ENCODE measurements at regions not wholly inside any gene's neighbourhood (a gene's known extent, or its start where the extent isn't known, plus 50 kb on each side); places are given as distances from the start of the nearest gene placed in this dataset.

DNA sequence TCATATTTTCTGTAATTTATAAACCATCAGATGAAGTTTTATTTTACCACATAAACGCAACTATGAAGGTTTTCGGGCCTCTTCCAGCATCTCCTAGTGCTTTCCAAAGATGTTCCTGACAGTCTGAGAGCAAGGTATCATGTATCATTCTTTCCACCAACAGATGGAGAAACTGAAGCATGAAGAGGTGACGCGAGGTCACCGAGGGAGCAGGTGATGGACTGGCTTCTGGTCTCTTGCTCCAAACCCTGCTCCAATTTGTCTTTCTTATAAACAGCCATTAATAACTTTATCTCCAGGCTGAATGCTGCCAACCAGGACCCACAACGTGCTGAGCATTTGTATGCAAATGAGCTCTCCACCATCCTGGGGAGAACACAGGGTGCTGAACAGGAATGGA is 86.3 kb upstream of the MAML3 start:
- H3K4me1 Mint-ChIP-seq (ENCODE audit: low read depth): peaks cover 19% of the 10 kb centered on the region
- peaks cover 4% of the 10 kb centered on the region for H3K27me3 Mint-ChIP-seq
- no peak overlapping the region for H3K27ac Mint-ChIP-seq
- DNase-seq: no peak
- ChIA-PET CTCF (interaction anchor here (2.1 kb wide), 1 partner anchor 13 kb away, joined by 5 read pairs; no protein-coding TSS in a partner anchor), POLR2A (no interaction called here)
- no peaks in the 10 kb centered on the region for H3K9me3 Mint-ChIP-seq
- no peak overlapping the region for H3K4me3 Mint-ChIP-seq
- no peaks in the 10 kb centered on the region for H3K36me3 Mint-ChIP-seq
- intact Hi-C loops (cut with micrococcal nuclease): no loop called here

DNA sequence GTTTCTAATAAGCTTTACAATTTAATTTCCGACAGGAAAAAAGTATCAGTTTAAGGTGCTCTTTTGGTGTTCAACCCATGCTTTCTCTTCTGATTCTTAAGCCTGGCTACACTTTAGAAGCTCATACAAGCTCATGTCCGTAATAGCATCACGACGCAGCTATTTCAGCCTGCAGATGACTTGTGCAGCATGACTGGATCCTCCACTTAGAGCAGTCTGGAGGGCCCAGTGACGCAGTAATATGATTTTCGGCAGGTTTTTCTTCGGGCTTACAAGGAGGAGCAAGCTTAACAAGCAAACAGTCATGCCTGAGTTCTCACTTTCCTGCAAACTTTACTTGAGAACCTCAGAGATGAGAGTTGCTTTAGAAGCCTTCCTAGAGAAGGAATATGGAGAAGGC is 85.3 kb upstream of the MAML3 start:
- CTCF ChIA-PET: interaction anchor here (1.3 kb wide), 1 partner anchor 14 kb away, joined by 4 read pairs; no protein-coding TSS in a partner anchor
- intact Hi-C loops (cut with micrococcal nuclease): no loop called here
- no peak overlapping the region for H3K27ac Mint-ChIP-seq
- POLR2A ChIA-PET: no interaction called here
- no peaks in the 10 kb centered on the region for H3K36me3 Mint-ChIP-seq
- peaks cover 4% of the 10 kb centered on the region for H3K27me3 Mint-ChIP-seq
- no peak for DNase-seq
- no peaks in the 10 kb centered on the region for H3K9me3 Mint-ChIP-seq
- peaks cover 25% of the 10 kb centered on the region for H3K4me1 Mint-ChIP-seq (ENCODE audit: low read depth)
- H3K4me3 Mint-ChIP-seq: no peak overlapping the region

DNA sequence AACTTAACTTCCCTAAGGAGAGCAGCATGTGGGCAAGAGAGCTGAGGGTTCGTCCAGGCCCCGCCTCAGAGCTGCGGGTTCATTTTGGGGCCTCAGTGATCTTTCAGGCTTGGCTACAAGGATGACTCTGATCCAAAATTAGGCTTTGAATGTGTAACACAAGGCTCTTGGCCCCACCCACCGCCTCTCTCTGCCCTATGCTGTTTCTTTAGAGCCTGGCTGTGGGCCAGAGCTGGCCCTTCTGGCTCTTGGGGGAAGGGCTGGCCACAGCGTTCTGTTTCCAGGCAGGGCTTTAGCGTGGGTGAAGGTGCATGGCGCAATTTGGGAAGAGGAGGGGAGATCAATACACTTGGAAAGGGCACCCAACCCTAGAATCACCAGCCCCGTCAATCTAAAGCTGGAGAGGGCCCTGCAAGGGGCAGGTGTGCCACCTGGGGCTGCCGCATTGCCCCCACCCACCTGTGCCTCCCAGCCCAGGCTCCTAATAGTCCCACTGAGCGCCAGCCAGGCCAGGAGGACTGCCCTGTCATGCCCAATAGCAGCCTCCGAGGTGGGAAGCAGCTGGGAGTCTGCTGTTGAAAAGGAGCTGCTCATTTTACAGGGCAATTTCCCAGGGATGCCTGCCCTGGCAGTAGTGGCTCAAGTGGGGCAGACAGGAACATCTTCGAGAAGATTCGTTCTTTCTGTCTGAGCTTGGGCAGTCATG is 84.5 kb upstream of the MAML3 start:
- Mint-ChIP-seq H3K27ac (no peak overlapping the region), H3K4me3 (no peak overlapping the region), H3K4me1 (ENCODE audit: low read depth) (peaks cover 26% of the 10 kb centered on the region)

DNA sequence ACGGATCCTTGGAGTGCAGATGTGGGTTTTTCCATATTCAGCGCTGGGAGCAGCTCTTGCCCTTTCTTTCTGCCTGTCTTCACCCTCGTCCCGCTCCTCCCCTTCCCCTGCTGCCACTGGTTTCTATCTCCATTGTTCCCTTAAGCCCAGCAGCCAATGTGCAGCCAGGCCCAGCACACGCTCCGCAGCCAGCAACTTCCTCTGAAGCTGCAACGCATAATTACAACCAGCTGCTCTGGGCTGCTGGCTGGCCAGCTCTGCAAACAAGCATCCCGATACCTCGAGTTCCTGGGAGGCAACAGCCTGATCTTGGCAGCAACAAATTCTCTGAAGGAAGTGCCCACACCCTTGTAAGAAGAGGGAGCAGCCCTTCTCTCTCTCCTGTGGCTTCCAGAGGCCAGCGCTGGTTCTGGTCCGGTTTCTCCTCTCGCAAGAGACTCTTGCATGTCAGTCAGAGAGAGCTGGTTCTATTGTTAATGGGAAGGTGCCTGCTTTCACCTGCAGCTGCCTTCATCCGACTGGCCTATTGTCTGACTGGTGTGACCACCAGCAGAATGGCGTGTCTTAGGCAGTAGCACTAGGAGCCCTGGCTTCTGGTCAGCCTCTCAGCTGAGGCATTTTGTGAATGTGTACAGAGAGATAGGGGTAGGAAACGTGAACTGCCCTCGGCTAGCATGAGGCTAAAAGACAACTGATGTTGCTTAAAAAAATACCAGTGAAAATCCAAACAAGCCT is 83.8 kb upstream of the MAML3 start:
- no peak overlapping the region for H3K4me3 Mint-ChIP-seq
- peaks cover 19% of the 10 kb centered on the region for H3K4me1 Mint-ChIP-seq (ENCODE audit: low read depth)
- DNase-seq: no peak
- POLR2A ChIA-PET: interaction anchor here (0.7 kb wide), 1 partner anchor 168 kb away, joined by 3 read pairs; no protein-coding TSS in a partner anchor
- no peaks in the 10 kb centered on the region for H3K36me3 Mint-ChIP-seq
- H3K27ac Mint-ChIP-seq: no peak overlapping the region
- intact Hi-C loops (cut with micrococcal nuclease): no loop called here
- H3K27me3 Mint-ChIP-seq: peaks cover 4% of the 10 kb centered on the region
- no peaks in the 10 kb centered on the region for H3K9me3 Mint-ChIP-seq
- CTCF ChIA-PET: no interaction called here

More for the DNA sequence above, 84.5 kb upstream of the MAML3 start:
- no peaks in the 10 kb centered on the region for H3K9me3 Mint-ChIP-seq
- ChIA-PET POLR2A (interaction anchor here (0.7 kb wide), 1 partner anchor 168 kb away, joined by 3 read pairs; no protein-coding TSS in a partner anchor), CTCF (interaction anchor here (1.3 kb wide), 1 partner anchor 15 kb away, joined by 4 read pairs; no protein-coding TSS in a partner anchor)
- intact Hi-C loops (cut with micrococcal nuclease): no loop called here
- peaks cover 4% of the 10 kb centered on the region for H3K27me3 Mint-ChIP-seq
- H3K36me3 Mint-ChIP-seq: no peaks in the 10 kb centered on the region
- DNase-seq: no peak

DNA sequence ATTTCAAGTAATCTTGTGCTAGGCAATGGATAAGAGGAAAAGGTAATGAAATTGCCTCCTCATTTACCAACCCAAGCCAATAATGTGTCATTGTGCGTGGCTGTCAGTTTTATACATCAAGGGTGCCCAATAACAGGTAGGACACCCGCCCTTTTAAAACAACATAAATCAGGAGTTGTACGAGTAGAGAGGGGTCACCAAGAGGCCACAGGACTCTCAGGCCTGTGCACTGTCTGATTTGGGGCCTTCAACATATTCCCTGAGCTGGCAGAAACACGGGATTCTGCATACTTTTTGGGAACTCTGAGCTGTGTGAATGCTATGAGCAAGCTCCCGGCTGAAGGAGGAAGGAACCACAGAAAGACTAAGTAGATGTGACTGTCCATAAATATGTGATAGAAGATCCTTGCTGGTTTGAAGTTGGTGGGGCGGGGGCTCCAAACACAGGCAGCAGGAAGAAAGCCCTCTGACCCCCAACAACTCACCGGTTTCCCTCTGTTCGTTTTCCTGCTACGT is 82.7 kb upstream of the MAML3 start:
- POLR2A ChIA-PET: no interaction called here
- H3K27ac Mint-ChIP-seq: no peak overlapping the region
- H3K9me3 Mint-ChIP-seq: no peaks in the 10 kb centered on the region
- peaks cover 4% of the 10 kb centered on the region for H3K27me3 Mint-ChIP-seq
- H3K4me3 Mint-ChIP-seq: no peak overlapping the region
- no peak for DNase-seq
- intact Hi-C loops (cut with micrococcal nuclease): no loop called here
- H3K36me3 Mint-ChIP-seq: no peaks in the 10 kb centered on the region
- CTCF ChIA-PET: interaction anchor here (3.6 kb wide), 1 partner anchor 17 kb away, joined by 18 read pairs; no protein-coding TSS in a partner anchor
- peaks cover 12% of the 10 kb centered on the region for H3K4me1 Mint-ChIP-seq (ENCODE audit: low read depth)

DNA sequence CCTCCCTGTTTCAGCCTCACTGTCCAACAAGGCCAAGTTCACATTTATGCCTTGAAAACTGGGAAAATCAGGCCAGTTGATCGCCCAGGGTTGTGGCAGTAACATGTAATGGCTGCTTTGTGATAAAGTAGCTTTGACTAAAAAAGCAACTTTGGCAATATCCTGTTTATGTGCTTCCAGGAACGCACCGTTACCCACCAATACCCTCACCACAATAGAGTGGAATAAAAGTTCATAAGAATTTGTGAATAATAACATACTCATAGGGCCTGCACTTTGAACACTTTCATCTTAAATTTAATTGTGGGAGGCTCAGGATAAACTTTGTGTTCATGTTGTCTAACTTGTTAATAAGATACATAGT is 80.7 kb upstream of the MAML3 start:
- no peaks in the 10 kb centered on the region for H3K36me3 Mint-ChIP-seq

DNA sequence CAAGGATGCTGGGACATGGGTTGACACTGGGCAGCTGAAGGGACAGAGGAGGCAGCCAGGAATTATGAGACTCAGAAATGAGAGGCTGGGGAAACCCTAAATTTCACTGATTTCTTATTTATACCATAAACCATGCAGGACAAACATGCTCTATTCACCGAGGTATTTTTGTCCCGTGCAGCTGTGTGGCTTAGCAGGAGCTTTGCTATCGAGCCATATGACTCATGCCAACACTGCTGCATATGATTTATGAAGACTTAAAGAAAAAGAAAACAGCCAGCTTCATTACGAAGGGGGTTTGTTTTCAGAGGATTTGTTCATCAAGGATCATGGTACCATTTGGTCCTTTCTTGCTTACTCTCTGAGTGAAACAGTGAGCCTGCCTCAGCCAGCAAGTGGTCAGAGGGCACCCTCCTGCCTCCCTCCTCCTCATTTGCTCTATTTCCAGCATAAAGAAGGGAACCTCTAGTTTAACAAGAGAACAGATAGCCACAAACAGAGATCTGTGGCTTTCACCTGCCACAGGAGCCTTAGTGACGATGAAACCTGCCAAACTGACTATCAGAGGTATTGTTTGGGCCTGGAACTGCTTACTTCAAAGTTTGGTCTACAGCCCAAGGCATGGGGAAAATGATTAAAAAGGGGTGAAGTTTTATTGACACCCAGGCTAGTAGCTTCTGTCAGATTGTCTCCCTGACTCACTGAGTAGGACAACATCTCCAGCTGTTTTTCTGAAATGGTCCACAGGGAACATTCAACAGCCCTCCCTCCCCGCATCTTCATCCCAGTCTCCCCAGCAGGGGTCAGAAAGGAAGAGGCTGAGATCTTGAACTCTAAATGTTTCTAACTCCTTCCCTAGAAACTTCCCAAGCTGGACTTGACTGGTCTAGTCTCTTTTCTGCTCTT is 80.1 kb upstream of the MAML3 start:
- Mint-ChIP-seq H3K9me3 (no peaks in the 10 kb centered on the region), H3K4me1 (ENCODE audit: low read depth) (peaks cover 12% of the 10 kb centered on the region), H3K4me3 (peak overlapping the region; percentile 21), H3K27ac (peak overlapping the region; percentile 78), H3K36me3 (no peaks in the 10 kb centered on the region), H3K27me3 (peaks cover 9% of the 10 kb centered on the region)
- CTCF ChIA-PET: interaction anchor here (3.6 kb wide), 1 partner anchor 20 kb away, joined by 18 read pairs; no protein-coding TSS in a partner anchor
- no peak for DNase-seq
- POLR2A ChIA-PET: no interaction called here
- intact Hi-C loops (cut with micrococcal nuclease): no loop called here

More for the DNA sequence above, 80.7 kb upstream of the MAML3 start:
- POLR2A ChIA-PET: no interaction called here
- Mint-ChIP-seq H3K9me3 (no peaks in the 10 kb centered on the region), H3K4me1 (ENCODE audit: low read depth) (peaks cover 12% of the 10 kb centered on the region), H3K4me3 (peak overlapping the region; percentile 21), H3K27ac (peak overlapping the region; percentile 78), H3K27me3 (peaks cover 10% of the 10 kb centered on the region)
- CTCF ChIA-PET: interaction anchor here (3.6 kb wide), 1 partner anchor 19 kb away, joined by 18 read pairs; no protein-coding TSS in a partner anchor
- intact Hi-C loops (cut with micrococcal nuclease): no loop called here
- no peak for DNase-seq

DNA sequence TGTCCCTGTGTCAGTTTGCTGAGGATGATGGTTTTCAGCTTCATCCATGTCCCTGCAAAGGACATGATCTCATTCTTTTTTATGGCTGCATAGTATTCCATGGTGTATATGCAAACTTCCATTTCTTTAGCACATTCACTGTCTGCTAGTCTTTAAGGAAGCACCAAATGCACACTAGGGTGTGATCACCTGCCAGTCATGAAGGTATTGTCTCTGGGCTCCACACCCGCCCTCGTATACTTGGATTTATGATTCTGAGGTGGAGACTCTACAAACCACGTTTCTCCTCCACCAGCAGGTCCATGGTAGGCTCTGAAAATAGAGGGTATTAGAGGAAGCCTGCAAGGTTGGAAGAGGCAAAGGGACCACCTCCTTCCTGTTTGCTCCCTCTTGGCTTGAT is 75.9 kb upstream of the MAML3 start:
- intact Hi-C loops (cut with micrococcal nuclease): no loop called here
- Mint-ChIP-seq H3K27ac (no peak overlapping the region), H3K4me3 (no peak overlapping the region), H3K4me1 (ENCODE audit: low read depth) (peaks cover 12% of the 10 kb centered on the region), H3K9me3 (no peaks in the 10 kb centered on the region), H3K36me3 (no peaks in the 10 kb centered on the region), H3K27me3 (peaks cover 9% of the 10 kb centered on the region)
- ChIA-PET POLR2A (no interaction called here), CTCF (no interaction called here)
- DNase-seq: no peak

DNA sequence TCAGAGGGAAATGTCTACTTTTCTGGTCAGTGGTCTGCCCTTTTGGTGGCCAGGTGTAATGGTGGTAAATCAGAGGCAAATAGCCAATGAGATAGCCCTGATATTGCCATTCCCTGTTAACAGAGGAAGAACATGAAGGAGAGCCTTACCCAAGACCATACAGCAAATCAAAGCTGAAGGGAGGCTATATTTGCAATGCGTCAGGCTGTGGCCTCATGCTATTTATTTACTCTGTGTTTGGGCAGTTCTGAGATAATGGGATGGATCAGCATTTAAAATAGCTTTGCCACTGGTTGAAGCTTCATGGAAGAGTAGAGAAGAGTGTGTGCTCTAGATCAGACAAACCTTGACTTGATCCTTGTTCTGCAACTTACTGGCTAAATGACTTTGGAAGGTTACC is 73.3 kb upstream of the MAML3 start:
- Mint-ChIP-seq H3K36me3 (no peaks in the 10 kb centered on the region), H3K4me1 (ENCODE audit: low read depth) (no peaks in the 10 kb centered on the region), H3K27me3 (peaks cover 9% of the 10 kb centered on the region), H3K4me3 (no peak overlapping the region), H3K9me3 (no peaks in the 10 kb centered on the region), H3K27ac (no peak overlapping the region)
- intact Hi-C loops (cut with micrococcal nuclease): no loop called here
- DNase-seq: no peak
- ChIA-PET POLR2A (no interaction called here), CTCF (interaction anchor here (0.8 kb wide), 1 partner anchor 26 kb away, joined by 3 read pairs; no protein-coding TSS in a partner anchor)

DNA sequence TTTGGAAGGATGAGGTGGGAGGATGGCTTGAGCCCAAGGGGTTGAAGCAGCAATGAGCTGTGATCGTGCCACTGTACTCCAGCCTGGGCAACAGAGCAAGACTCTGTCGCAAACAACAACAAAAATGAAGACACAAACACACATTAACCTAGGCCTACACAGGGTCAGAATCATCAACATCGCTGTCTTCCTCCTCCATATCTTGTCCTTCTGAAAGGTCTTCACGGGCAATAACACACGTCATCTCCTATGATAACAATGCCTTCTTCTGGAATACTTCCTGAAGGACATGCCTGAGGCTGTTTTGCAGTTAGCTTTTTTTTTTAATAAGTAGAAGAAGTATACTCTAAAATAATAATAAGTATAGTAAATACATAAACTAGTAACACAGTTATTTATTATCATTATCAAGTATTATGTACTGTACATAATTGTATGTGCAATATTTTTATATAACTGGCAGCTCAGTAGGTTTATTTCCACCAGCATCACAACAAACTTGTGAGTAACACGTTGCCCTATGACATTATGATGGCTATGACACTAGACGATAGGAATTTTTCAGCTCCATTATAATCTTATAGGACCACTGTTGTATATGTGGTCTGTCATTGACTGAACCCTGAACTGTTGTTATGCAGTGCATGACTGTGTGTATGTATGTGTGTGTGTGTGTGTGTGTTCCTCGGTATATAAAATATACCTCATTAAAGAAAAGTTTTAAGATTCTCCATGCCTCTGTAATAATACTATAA is 69.2 kb upstream of the MAML3 start:
- intact Hi-C loops (cut with micrococcal nuclease): no loop called here
- no peak overlapping the region for H3K4me3 Mint-ChIP-seq
- DNase-seq: no peak
- no peaks in the 10 kb centered on the region for H3K9me3 Mint-ChIP-seq
- H3K27me3 Mint-ChIP-seq: no peaks in the 10 kb centered on the region
- H3K27ac Mint-ChIP-seq: no peak overlapping the region
- no peaks in the 10 kb centered on the region for H3K4me1 Mint-ChIP-seq (ENCODE audit: low read depth)
- no peaks in the 10 kb centered on the region for H3K36me3 Mint-ChIP-seq
- CTCF ChIA-PET: no interaction called here
- POLR2A ChIA-PET: interaction anchor here (0.7 kb wide), 1 partner anchor 49 kb away, joined by 4 read pairs; no protein-coding TSS in a partner anchor

DNA sequence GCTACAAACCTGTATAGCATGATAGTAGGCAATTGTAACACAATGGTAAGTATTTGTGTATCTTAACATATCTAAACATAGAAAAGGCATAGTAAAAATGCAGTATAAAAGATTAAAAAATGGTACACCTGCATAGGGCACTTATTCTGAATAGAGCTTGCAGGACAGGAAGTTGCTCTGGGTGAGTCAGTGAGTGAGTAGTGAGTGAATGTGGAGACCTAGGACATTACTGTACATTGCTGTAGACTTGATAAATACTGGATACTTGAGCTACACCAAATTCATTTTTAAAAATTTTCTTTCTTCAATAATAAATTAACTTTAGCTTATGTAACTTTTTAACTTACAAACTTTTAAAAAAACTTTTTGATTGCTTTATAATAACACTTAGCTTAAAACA is 68.2 kb upstream of the MAML3 start:
- Mint-ChIP-seq H3K27ac (no peak overlapping the region), H3K4me3 (no peak overlapping the region), H3K4me1 (ENCODE audit: low read depth) (no peaks in the 10 kb centered on the region), H3K36me3 (no peaks in the 10 kb centered on the region), H3K9me3 (no peaks in the 10 kb centered on the region), H3K27me3 (no peaks in the 10 kb centered on the region)
- DNase-seq: no peak
- intact Hi-C loops (cut with micrococcal nuclease): no loop called here
- CTCF ChIA-PET: no interaction called here
- POLR2A ChIA-PET: interaction anchor here (1.0 kb wide), 1 partner anchor 66 kb away, joined by 4 read pairs; no protein-coding TSS in a partner anchor
